CD4-positive, alpha-beta T cell treated with Interleukin-1 beta for 1 hour (primary cell): ENCODE measurements at regions not wholly inside any gene's neighbourhood (a gene's known extent, or its start where the extent isn't known, plus 50 kb on each side); places are given as distances from the start of the nearest gene placed in this dataset.

Experiments
- DNase-seq, 2 donors: peaks; one replicate each; pipeline ENCODE4 v3.0.0-alpha.2; 2020 to 2022

GRCh38 chr2:81981585-81981984 lies 1677.0 kb upstream of the LRRTM1 start:
- DNase-seq, result no peak

- no peak for DNase-seq
Observed at GRCh38 chr2:81979086-81979485, 1674.5 kb upstream of the LRRTM1 start.

- no peak for DNase-seq
Observed at GRCh38 chr2:81976998-81977397, 1672.4 kb upstream of the LRRTM1 start.

GRCh38 chr2:81974216-81974615 lies 1669.7 kb upstream of the LRRTM1 start:
- DNase-seq, result no peak

- no peak for DNase-seq
Observed at GRCh38 chr2:81942876-81943275, 1638.3 kb upstream of the LRRTM1 start.

GRCh38 chr2:81942136-81942680 lies 1637.7 kb upstream of the LRRTM1 start:
- DNase-seq, result no peak

- no peak for DNase-seq
Observed at GRCh38 chr2:81940266-81940955, 1635.9 kb upstream of the LRRTM1 start.

- DNase-seq, result no peak
Observed at GRCh38 chr2:81937944-81938343, 1633.4 kb upstream of the LRRTM1 start.

- no peak for DNase-seq
Observed at GRCh38 chr2:81903534-81903933, 1599.0 kb upstream of the LRRTM1 start.

GRCh38 chr2:81901017-81901416 lies 1596.5 kb upstream of the LRRTM1 start:
- DNase-seq, result no peak

GRCh38 chr2:81895620-81896250 lies 1591.2 kb upstream of the LRRTM1 start:
- no peak for DNase-seq

- no peak for DNase-seq
Observed at GRCh38 chr2:81894451-81894990, 1590.0 kb upstream of the LRRTM1 start.

GRCh38 chr2:81876624-81877023 lies 1572.1 kb upstream of the LRRTM1 start:
- no peak for DNase-seq

GRCh38 chr2:81872006-81872405 lies 1567.5 kb upstream of the LRRTM1 start:
- no peak for DNase-seq

GRCh38 chr2:81870119-81870518 lies 1565.6 kb upstream of the LRRTM1 start:
- DNase-seq, result no peak

- DNase-seq, result no peak
Observed at GRCh38 chr2:81858998-81859397, 1554.4 kb upstream of the LRRTM1 start.

- DNase-seq, result no peak
Observed at GRCh38 chr2:81853341-81853740, 1548.8 kb upstream of the LRRTM1 start.

- no peak for DNase-seq
Observed at GRCh38 chr2:81852651-81853050, 1548.1 kb upstream of the LRRTM1 start.

GRCh38 chr2:81839780-81840179 lies 1535.2 kb upstream of the LRRTM1 start:
- DNase-seq, result no peak

- no peak for DNase-seq
Observed at GRCh38 chr2:81835321-81836000, 1530.9 kb upstream of the LRRTM1 start.

- no peak for DNase-seq
Observed at GRCh38 chr2:81786811-81787210, 1482.3 kb upstream of the LRRTM1 start.

GRCh38 chr2:81767187-81767912 lies 1462.8 kb upstream of the LRRTM1 start:
- no peak for DNase-seq

- DNase-seq, result no peak
Observed at GRCh38 chr2:81747481-81748070, 1443.0 kb upstream of the LRRTM1 start.
